ENCODE measurements at regions not wholly inside any gene's neighbourhood (a gene's known extent, or its start where the extent isn't known, plus 50 kb on each side); places are given as distances from the start of the nearest gene placed in this dataset.

- H3K4me1 Mint-ChIP-seq (ENCODE audit: low read depth), result no peaks in the 10 kb centered on the region
- no peaks in the 10 kb centered on the region for H3K9me3 Mint-ChIP-seq (ENCODE audit: insufficient read depth)
- H3K27me3 Mint-ChIP-seq (ENCODE audit: low read depth), result no peaks in the 10 kb centered on the region
- DNase-seq, result no peak
- ChIA-PET CTCF (no interaction called here), POLR2A (no interaction called here)
- ATAC-seq, result no peak
- H3K4me3 Mint-ChIP-seq, result no peak overlapping the region
- no peak overlapping the region for H3K27ac Mint-ChIP-seq
- no peaks in the 10 kb centered on the region for H3K36me3 Mint-ChIP-seq (ENCODE audit: low read depth)
Measured at GRCh38 chr7:81624021-81624592, 145.7 kb downstream of the HGF start.

- DNase-seq (no peak), ATAC-seq (no peak)
- Mint-ChIP-seq H3K27ac (no peak overlapping the region), H3K4me1 (ENCODE audit: low read depth) (no peaks in the 10 kb centered on the region), H3K9me3 (ENCODE audit: insufficient read depth) (no peaks in the 10 kb centered on the region), H3K27me3 (ENCODE audit: low read depth) (no peaks in the 10 kb centered on the region), H3K4me3 (no peak overlapping the region), H3K36me3 (ENCODE audit: low read depth) (no peaks in the 10 kb centered on the region)
- ChIA-PET POLR2A (no interaction called here), CTCF (no interaction called here)
Measured at GRCh38 chr7:81623251-81623855, 146.5 kb downstream of the HGF start.

- DNase-seq (no peak), ATAC-seq (no peak)
- Mint-ChIP-seq H3K27ac (no peak overlapping the region), H3K4me1 (ENCODE audit: low read depth) (no peaks in the 10 kb centered on the region), H3K36me3 (ENCODE audit: low read depth) (no peaks in the 10 kb centered on the region), H3K9me3 (ENCODE audit: insufficient read depth) (no peaks in the 10 kb centered on the region), H3K4me3 (no peak overlapping the region), H3K27me3 (ENCODE audit: low read depth) (no peaks in the 10 kb centered on the region)
- ChIA-PET POLR2A (no interaction called here), CTCF (no interaction called here)
Measured at GRCh38 chr7:81621893-81622292, 148.0 kb downstream of the HGF start.

GRCh38 chr7:81618396-81619014, 151.3 kb downstream of the HGF start:
- ChIA-PET POLR2A (no interaction called here), CTCF (no interaction called here)
- Mint-ChIP-seq H3K9me3 (ENCODE audit: insufficient read depth) (no peaks in the 10 kb centered on the region), H3K4me1 (ENCODE audit: low read depth) (no peaks in the 10 kb centered on the region), H3K27me3 (ENCODE audit: low read depth) (no peaks in the 10 kb centered on the region), H3K36me3 (ENCODE audit: low read depth) (no peaks in the 10 kb centered on the region), H3K27ac (no peak overlapping the region), H3K4me3 (no peak overlapping the region)
- DNase-seq, result no peak
- no peak for ATAC-seq

GRCh38 chr7:81616951-81617350, 152.9 kb downstream of the HGF start:
- Mint-ChIP-seq H3K4me3 (no peak overlapping the region), H3K27ac (no peak overlapping the region), H3K27me3 (ENCODE audit: low read depth) (no peaks in the 10 kb centered on the region), H3K9me3 (ENCODE audit: insufficient read depth) (no peaks in the 10 kb centered on the region), H3K36me3 (ENCODE audit: low read depth) (no peaks in the 10 kb centered on the region), H3K4me1 (ENCODE audit: low read depth) (no peaks in the 10 kb centered on the region)
- ATAC-seq (no peak), DNase-seq (no peak)
- CTCF ChIA-PET, result no interaction called here
- POLR2A ChIA-PET, result no interaction called here

GRCh38 chr7:81611805-81612204, 158.0 kb downstream of the HGF start:
- Mint-ChIP-seq H3K36me3 (ENCODE audit: low read depth) (no peaks in the 10 kb centered on the region), H3K27ac (no peak overlapping the region), H3K4me1 (ENCODE audit: low read depth) (no peaks in the 10 kb centered on the region), H3K4me3 (no peak overlapping the region), H3K9me3 (ENCODE audit: insufficient read depth) (no peaks in the 10 kb centered on the region), H3K27me3 (ENCODE audit: low read depth) (no peaks in the 10 kb centered on the region)
- POLR2A ChIA-PET, result no interaction called here
- CTCF ChIA-PET, result no interaction called here
- ATAC-seq (no peak), DNase-seq (no peak)

GRCh38 chr7:81611040-81611439, 158.8 kb downstream of the HGF start:
- ChIA-PET POLR2A (no interaction called here), CTCF (no interaction called here)
- DNase-seq (no peak), ATAC-seq (no peak)
- Mint-ChIP-seq H3K9me3 (ENCODE audit: insufficient read depth) (no peaks in the 10 kb centered on the region), H3K4me1 (ENCODE audit: low read depth) (no peaks in the 10 kb centered on the region), H3K4me3 (no peak overlapping the region), H3K27me3 (ENCODE audit: low read depth) (no peaks in the 10 kb centered on the region), H3K27ac (no peak overlapping the region), H3K36me3 (ENCODE audit: low read depth) (no peaks in the 10 kb centered on the region)

GRCh38 chr7:81608748-81609382, 161.0 kb downstream of the HGF start:
- H3K27me3 Mint-ChIP-seq (ENCODE audit: low read depth), result no peaks in the 10 kb centered on the region
- no peak overlapping the region for H3K27ac Mint-ChIP-seq
- H3K9me3 Mint-ChIP-seq (ENCODE audit: insufficient read depth), result no peaks in the 10 kb centered on the region
- ChIA-PET CTCF (no interaction called here), POLR2A (no interaction called here)
- no peak for DNase-seq
- ATAC-seq, result no peak
- no peaks in the 10 kb centered on the region for H3K36me3 Mint-ChIP-seq (ENCODE audit: low read depth)
- no peak overlapping the region for H3K4me3 Mint-ChIP-seq
- no peaks in the 10 kb centered on the region for H3K4me1 Mint-ChIP-seq (ENCODE audit: low read depth)

- Mint-ChIP-seq H3K27me3 (ENCODE audit: low read depth) (no peaks in the 10 kb centered on the region), H3K27ac (no peak overlapping the region), H3K4me1 (ENCODE audit: low read depth) (no peaks in the 10 kb centered on the region), H3K9me3 (ENCODE audit: insufficient read depth) (no peaks in the 10 kb centered on the region), H3K4me3 (no peak overlapping the region), H3K36me3 (ENCODE audit: low read depth) (no peaks in the 10 kb centered on the region)
- CTCF ChIA-PET, result no interaction called here
- no peak for ATAC-seq
- DNase-seq, result no peak
- POLR2A ChIA-PET, result no interaction called here
Measured at GRCh38 chr7:81607987-81608386, 161.9 kb downstream of the HGF start.

- H3K27me3 Mint-ChIP-seq (ENCODE audit: low read depth), result no peaks in the 10 kb centered on the region
- DNase-seq (no peak), ATAC-seq (no peak)
- H3K36me3 Mint-ChIP-seq (ENCODE audit: low read depth), result no peaks in the 10 kb centered on the region
- ChIA-PET CTCF (no interaction called here), POLR2A (no interaction called here)
- H3K4me1 Mint-ChIP-seq (ENCODE audit: low read depth), result no peaks in the 10 kb centered on the region
- no peak overlapping the region for H3K27ac Mint-ChIP-seq
- no peaks in the 10 kb centered on the region for H3K9me3 Mint-ChIP-seq (ENCODE audit: insufficient read depth)
- no peak overlapping the region for H3K4me3 Mint-ChIP-seq
Measured at GRCh38 chr7:81606078-81606863, 163.6 kb downstream of the HGF start.

- no peaks in the 10 kb centered on the region for H3K9me3 Mint-ChIP-seq (ENCODE audit: insufficient read depth)
- ChIA-PET POLR2A (no interaction called here), CTCF (no interaction called here)
- no peaks in the 10 kb centered on the region for H3K36me3 Mint-ChIP-seq (ENCODE audit: low read depth)
- H3K4me3 Mint-ChIP-seq, result no peak overlapping the region
- no peaks in the 10 kb centered on the region for H3K4me1 Mint-ChIP-seq (ENCODE audit: low read depth)
- no peak overlapping the region for H3K27ac Mint-ChIP-seq
- DNase-seq (no peak), ATAC-seq (no peak)
- H3K27me3 Mint-ChIP-seq (ENCODE audit: low read depth), result no peaks in the 10 kb centered on the region
Measured at GRCh38 chr7:81605493-81605892, 164.4 kb downstream of the HGF start.

- no peaks in the 10 kb centered on the region for H3K4me1 Mint-ChIP-seq (ENCODE audit: low read depth)
- H3K27me3 Mint-ChIP-seq (ENCODE audit: low read depth), result no peaks in the 10 kb centered on the region
- ATAC-seq (no peak), DNase-seq (no peak)
- ChIA-PET POLR2A (no interaction called here), CTCF (no interaction called here)
- no peak overlapping the region for H3K4me3 Mint-ChIP-seq
- no peaks in the 10 kb centered on the region for H3K9me3 Mint-ChIP-seq (ENCODE audit: insufficient read depth)
- H3K36me3 Mint-ChIP-seq (ENCODE audit: low read depth), result no peaks in the 10 kb centered on the region
- no peak overlapping the region for H3K27ac Mint-ChIP-seq
Measured at GRCh38 chr7:81604808-81605174, 165.1 kb downstream of the HGF start.

Measured in activated CD8-positive, alpha-beta T cell treated with anti-CD3 and anti-CD28 coated beads, Interleukin-2, amount 10 ng/mL, durations not matched to agents 7 days and 5 days (primary cell).